Hematopoietic multipotent progenitor cell treated with erythropoietin and hydrocortisone succinate and interleukin-3 and kit ligand, for 6 days (in vitro differentiated cells): ENCODE measurements at regions not wholly inside any gene's neighbourhood (a gene's known extent, or its start where the extent isn't known, plus 50 kb on each side); places are given as distances from the start of the nearest gene placed in this dataset.
A peak's percentile ranks its signal among the peaks of the same experiment; 100 is the strongest.
"Not testable (repeated sequence)": the region's sequence is repeated elsewhere in the genome, so short reads cannot be mapped to it uniquely, and the experiment has no call there.

Experiments used
- DNase-seq: peaks from one replicate; pipeline ENCODE4 v3.0.0-alpha.2; 2015

- DNase-seq: no peak
Observed at GRCh38 chr4:138656990-138657389, 358.6 kb upstream of the NOCT start.

DNA sequence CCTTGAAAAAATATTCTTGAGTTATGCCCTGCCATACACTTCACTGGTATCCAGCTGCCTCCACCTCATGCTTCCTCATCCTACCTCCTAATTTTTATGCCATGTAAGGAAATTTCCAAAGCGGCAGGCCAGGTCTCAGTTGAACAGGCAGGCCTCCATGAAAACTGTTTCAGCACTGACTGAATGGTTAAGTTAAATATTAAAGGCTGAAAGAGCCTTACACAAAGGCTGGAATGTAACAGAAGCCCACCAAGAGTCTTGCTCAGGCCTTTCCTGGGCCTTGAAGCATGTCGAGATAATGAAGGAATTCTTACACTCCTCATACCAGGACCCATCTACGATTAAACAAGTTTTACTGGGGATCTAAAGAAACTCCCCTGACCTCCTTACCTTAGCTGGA, 359.6 kb upstream of the NOCT start:
- no peak for DNase-seq

DNA sequence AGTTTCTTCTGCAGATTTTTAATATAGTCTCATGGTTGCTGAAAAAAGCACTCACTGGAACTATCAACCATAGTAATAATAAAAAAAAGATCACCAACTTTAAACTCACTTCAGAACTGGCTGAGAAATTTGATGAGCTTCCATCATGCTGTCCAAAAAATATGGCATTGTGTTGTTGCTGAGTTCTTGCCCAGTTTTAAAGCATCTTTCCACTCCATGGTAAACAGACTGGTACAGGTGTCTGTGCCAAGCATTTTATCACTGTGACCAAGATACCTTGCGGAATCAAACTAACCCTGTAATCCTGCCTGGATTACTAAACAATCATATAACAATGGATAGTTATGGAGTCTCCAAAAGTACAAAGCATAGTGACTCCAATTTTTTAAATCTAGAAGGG, 360.3 kb upstream of the NOCT start:
- DNase-seq: no peak

DNA sequence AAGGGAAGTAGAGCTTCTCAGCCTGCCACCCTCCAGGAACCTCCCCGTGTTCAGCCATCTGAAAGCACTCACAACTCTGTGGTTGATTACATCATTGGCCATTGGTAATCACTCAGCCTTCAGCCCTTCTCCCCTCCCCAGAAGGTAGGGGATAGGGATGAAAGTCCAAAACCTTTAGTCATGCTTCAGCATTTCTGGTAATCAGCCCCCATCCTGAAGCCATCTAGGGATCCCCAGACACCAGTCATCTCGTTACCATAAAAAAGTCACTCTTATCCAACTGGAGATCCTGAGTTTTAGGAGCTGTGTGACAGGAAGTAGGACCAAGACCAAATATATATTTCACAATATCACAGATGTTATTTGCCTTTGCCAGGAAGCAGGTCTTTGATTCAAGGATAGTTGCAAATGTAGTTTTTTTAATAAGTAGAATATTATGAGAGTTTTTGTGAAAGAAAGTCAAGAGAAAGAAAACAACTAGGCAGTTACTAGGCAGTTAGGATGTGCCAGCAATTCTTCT, 364.6 kb upstream of the NOCT start:
- peak; percentile 10 for DNase-seq

GRCh38 chr4:138650495-138650894, 365.1 kb upstream of the NOCT start:
- DNase-seq: no peak

DNA sequence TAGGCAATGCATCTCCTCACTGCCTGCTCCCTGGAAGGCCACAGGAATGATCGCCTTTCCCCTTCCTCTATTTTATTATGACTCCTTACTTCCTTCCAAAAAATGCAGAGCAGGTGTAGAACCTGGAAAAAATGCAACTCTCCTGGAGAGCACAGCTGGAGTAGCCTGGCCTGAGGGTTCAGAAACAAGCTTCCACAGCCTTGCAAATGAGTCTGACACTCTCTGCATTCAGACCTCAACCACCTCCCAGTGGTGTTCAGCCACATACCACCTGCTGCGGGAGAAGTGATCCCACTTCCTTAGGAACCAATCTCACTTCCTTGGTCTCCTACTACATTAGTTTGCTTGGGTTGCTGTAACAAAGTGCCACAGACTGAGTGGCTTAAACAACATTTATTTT, 368.1 kb upstream of the NOCT start:
- DNase-seq: no peak

GRCh38 chr4:138646383-138646782, 369.2 kb upstream of the NOCT start:
- no peak for DNase-seq

GRCh38 chr4:138645289-138645688, 370.3 kb upstream of the NOCT start:
- DNase-seq: no peak

DNA sequence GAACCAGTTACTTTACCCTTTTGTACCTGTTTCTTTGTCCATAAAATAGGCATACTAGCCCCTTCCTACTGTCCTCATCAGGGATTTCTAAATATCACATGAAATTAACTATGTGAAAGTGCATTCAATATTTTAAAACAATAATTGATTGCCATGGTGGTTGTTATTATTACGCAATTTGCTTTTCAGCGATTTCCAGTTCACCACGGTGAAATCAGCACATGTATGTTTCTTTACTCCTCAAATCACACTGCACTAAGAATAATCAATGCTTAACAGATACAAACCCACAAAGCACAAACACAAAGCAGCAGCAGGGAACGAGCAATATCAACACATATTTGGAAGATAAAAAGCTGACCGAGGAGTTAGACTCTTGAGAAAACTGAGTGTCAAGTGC, 371.3 kb upstream of the NOCT start:
- DNase-seq: no peak

GRCh38 chr4:138643827-138644226, 371.8 kb upstream of the NOCT start:
- no peak for DNase-seq

GRCh38 chr4:138639018-138639741, 376.4 kb upstream of the NOCT start:
- no peak for DNase-seq

- no peak for DNase-seq
Observed at GRCh38 chr4:138636781-138637180, 378.8 kb upstream of the NOCT start.

DNA sequence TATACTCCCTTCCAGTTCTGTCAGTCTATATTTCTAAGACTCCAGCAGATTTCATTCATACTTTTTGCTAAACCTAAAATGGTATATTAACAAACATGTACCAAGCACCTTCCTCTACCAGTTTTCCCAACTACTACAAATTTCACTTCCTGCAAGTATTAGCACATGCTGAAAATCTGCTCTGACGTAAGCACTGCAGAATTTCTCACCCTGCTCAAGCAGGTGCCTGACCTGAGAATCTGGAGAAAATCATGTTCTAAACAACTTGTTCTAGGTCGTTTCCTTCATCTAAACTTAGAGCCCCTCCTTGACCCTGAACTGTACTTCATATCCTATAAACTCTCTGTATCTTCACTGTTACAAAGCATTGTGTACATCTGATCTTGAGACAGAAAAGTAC, 380.7 kb upstream of the NOCT start:
- no peak for DNase-seq

GRCh38 chr4:138633580-138633904, 382.0 kb upstream of the NOCT start:
- DNase-seq: no peak

DNA sequence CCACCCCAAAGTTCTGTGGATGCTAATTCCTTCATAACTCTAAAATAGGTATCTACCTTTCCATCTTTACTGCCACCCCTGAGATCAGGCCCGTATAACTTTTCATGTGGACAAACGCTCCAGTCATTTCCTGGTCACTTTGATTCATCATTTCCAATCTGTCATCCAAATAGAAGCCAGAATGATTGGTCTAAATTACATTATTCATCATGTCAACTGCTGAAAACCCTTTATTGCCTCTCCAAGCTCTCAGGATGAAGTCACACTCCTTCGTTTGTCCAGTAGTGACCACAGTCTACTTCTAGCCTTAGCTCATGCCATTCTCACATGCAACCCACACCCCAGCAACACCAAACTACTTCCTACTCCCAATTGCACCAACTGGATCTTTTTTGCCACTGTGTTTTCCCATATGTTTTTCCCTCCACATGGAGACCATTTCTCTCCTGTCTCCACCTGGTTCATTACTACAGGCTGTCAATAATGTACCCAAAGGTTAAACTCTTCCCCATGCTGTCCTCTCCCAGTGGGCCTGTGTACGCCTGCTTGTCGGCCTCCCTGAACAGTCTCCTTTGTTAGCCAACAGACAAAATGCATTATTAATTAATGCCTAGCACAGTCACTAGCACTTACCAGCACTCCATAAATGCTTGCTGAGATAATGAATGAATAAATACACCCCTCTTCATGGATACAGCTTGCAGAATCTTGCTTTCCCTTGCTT, 382.6 kb upstream of the NOCT start:
- DNase-seq: no peak

DNA sequence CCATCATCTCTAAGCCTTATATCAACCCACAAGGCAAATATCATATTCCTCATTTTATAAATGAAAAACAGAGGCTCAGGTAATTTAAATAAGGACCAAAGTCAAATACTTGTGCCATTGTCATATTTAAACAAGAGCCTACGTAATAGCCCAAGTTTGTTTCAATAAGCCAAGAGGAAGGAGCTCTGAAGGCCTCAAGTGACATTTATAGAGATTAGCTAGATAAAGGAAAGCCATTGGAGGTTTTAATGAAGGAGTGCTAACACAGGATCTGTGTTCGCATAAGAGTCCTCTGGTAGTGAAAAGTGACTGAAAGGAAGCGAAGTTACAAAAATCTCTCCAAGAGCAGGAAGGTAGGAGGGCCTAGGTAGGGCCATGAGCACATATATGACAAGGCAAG, 384.9 kb upstream of the NOCT start:
- no peak for DNase-seq

DNA sequence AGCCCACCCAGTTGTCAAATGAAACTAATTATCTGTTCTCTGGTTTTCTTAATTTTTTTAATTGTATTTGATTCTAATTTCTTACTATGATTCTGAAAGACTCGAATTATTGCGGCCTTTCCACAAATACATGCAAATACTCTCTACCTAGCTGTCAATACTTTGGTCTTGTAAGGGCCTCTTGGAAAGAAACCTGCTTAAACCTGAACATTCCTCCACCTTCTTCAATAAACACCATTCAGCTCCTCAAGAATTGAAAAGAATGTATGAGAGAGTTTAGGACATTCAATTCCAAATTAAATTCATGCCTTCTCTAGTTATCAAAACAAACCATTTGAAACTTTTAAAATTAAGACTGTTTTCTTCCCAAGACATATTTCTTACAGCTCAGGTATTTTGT, 385.9 kb upstream of the NOCT start:
- no peak for DNase-seq

DNA sequence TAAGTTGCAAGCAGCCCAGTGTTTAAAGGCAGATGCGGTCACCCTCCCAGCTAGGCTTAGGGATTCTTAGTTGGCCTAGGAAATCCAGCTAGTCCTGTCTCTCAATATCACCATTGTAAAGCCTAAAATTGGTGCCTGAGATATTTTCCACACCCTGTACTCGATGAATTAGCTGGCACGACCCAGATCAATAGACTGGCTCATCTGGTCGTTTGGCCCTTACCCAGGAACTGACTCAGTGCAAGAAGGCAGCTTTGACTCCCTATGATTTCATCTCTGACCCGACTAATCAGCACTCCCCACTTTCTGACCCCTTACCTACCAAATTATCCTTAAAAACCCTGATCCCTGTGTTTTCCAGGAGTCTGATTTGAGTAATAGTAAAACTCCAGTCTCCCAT, 384.9 kb upstream of the SLC7A11 start:
- DNase-seq: no peak

DNA sequence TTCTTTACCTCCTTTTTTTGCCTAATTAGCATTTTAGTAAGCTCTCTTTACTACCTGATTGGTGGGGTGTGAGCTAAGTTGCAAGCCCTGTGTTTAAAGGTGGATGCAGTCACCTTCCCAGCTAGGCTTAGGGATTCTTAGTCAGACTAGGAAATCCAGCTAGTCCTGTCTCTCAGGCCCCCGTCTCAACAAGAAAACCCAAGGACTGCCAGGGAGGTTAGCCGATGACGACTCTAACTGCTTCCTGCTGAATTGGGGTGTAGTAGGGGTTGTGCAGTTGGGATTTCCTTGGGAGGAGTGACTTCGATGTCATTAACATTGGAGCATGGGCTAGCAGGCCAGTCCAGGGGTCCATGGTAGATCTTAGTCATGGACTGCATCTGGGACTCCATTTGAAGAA, 380.2 kb upstream of the SLC7A11 start:
- DNase-seq: not testable (repeated sequence)

DNA sequence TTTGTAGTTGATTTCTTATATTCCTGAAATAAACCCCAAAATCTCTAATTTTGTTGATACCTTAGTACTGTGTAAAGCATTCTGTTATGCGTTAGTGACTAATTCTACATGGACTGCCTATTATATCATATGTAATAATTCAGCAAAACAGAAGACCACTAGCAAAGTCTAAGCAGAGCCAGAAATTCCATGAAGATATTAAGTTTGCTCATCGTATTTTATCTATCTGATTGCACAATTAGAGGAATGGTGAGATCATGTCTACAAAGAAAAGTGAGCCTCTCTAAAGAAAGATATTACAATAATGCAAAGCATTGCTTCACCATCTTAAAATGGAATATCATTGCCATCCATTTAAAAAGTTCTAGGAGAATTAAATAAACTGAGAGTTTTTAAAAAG, 374.6 kb upstream of the SLC7A11 start:
- no peak for DNase-seq

DNA sequence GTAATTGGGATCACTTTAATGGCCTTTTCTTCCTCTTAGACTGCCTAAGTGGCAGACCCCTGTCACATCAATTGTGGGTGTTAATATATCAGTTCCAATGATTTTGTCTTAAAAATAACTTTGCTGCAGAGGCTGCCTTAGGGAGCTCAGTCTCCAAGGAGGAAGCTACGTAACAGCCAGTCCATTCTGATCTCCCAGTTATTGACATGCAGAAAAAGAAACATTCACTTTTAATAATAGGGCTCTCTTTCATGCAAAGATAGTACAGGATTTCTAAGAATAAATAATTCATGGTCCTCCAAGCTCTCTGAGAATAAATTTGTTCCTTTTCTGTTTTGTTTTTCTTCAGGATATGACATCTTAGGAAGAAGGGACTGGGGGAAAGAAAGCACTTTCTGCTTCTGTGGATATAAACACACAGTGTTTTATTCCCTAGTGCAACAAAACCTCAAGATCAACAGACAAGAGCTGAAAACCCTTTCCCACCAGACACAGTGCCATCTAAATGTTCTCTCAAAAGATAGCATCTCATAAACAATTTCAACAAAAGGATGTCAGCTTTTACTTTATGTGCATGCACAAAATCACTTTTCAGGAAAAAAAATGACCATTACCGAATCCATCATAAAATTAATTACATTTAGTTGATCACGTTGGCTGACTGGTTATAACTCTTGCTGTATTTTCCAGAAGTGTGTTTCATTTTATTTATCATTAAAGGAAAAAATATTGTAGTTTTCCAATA, 372.4 kb upstream of the SLC7A11 start:
- DNase-seq: no peak

DNA sequence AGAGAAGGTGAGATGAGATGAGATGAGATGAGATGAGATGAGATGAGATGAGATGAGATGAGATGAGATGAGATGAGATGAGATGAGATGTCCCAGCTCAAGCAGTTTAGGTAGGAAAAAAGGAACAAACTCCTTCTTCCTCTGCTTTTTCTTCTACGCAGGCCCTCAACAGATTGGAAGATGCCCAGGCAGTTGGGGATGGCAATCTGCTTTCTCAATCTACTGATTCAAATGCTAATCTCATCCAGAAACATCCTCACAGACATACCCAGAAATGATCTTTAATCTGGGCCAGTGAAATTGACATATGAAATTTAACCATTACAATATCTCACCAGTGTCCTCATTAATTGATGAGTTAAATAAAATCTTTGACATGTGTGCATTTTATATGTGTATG, 370.3 kb upstream of the SLC7A11 start:
- no peak for DNase-seq

DNA sequence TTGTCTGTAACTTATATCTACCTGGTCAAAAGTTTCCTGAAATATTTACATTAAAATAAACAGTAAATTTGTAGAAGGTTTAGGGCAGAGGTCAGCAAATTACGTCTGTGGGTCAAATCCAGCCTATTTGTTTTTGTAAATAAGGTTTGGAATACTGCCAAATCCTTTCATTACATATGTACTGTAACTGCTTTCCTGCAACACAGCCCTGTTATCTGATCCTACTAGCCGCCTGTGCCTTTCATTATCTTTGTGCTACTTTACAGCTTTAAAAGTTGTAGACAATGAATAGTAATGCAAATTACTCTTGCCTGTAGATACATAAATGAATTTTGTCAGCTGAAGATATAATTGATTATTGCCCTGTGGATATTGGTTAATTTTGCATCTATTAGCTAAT, 369.6 kb upstream of the SLC7A11 start:
- DNase-seq: peak; percentile 26

GRCh38 chr4:138611017-138611416, 368.9 kb upstream of the SLC7A11 start:
- no peak for DNase-seq
